Gastrocnemius medialis (tissue), 4 donors: ENCODE measurements at regions not wholly inside any gene's neighbourhood (a gene's known extent, or its start where the extent isn't known, plus 50 kb on each side); places are given as distances from the start of the nearest gene placed in this dataset.

ENCODE experiments used
- ATAC-seq, 2 donors: fragments of 150-250 bp; one replicate each; pipeline ENCODE4 v1.9.1; 2016
- DNase-seq, 2 donors: peaks; one replicate each; pipeline ENCODE4 v3.0.0-alpha.2; 2019
- H3K27ac ChIP-seq, 4 donors: fragments of 200-600 bp; sonication (generic); 1 replicate in 1 of 4; 2 replicates in 3 of 4; pipeline ENCODE4 v1.5.1; 2016 to 2018; ENCODE audit warnings: mild to moderate bottlenecking in 2 of 4, moderate library complexity in 1 of 4
- H3K27me3 ChIP-seq, 3 donors: fragments of 200-600 bp; sonication (generic) in 2 of 3; 1 replicate in 1 of 3; 2 replicates in 2 of 3; pipeline versions ENCODE4 v1.5.1 to v1.6.0; 2016 to 2019; ENCODE audit warnings: mild to moderate bottlenecking in 1 of 3, moderate library complexity in 1 of 3
- H3K36me3 ChIP-seq, 2 donors: fragments of 200-600 bp; sonication (generic) in 1 of 2; one replicate each; pipeline ENCODE4 v1.5.1; 2017 to 2018
- H3K4me1 ChIP-seq, 2 donors: fragments of 200-600 bp; sonication (generic) in 1 of 2; one replicate each; pipeline ENCODE4 v1.5.1; 2016 to 2017; ENCODE audit warnings: mild to moderate bottlenecking in 2 of 2
- H3K4me3 ChIP-seq, 4 donors: fragments of 200-600 bp; sonication (generic) in 3 of 4; 1 replicate in 1 of 4; 2 replicates in 3 of 4; pipeline ENCODE4 v1.5.1; 2016 to 2019; ENCODE audit warnings: mild to moderate bottlenecking in 2 of 4
- H3K9me3 ChIP-seq, 3 donors: fragments of 200-600 bp; sonication (generic) in 2 of 3; 1 replicate in 1 of 3; 2 replicates in 2 of 3; pipeline ENCODE4 v1.5.1; 2016 to 2019
- POLR2A ChIP-seq, 2 donors: fragments of 450-650 bp; IDR thresholded peaks; one replicate each; pipeline ENCODE4 v1.6.1; 2017; ENCODE audit warnings: antibody characterized with exemption in 2 of 2, mild to moderate bottlenecking in 2 of 2, moderate library complexity in 2 of 2
- in situ Hi-C, 4 donors: fragments of 200-750 bp; cut with MboI; loops; one replicate each; pipeline versions ENCODE4 v1.15.0 to v1.8.0; 2017; ENCODE audit warnings: low sequenced_read_pairs in 4 of 4
- intact Hi-C: fragments of 100-400 bp; cut with DNase I; formaldehyde crosslinking; loops from one replicate; pipeline ENCODE4 v1.15.1; 2023; ENCODE audit warnings: low total_unique reads
- TF ChIP-seq, protein P1 (sequence below), 5 experiments: fragments of 450-650 bp in 3 of 5; fragments of 200-600 bp in 2 of 5; sonication (generic) in 2 of 5; IDR thresholded peaks in 4 of 5; conservative IDR thresholded peaks in 1 of 5; 1 replicate in 4 of 5; 2 replicates in 1 of 5; pipeline ENCODE4 v1.5.1; 2016 to 2019; ENCODE audit warnings: antibody characterized with exemption in 5 of 5, mild to moderate bottlenecking in 3 of 5, moderate library complexity in 3 of 5

- no peak for TF ChIP-seq POLR2A (IDR thresholded peaks at IDR 0.05)
- TF ChIP-seq, protein P1, sequence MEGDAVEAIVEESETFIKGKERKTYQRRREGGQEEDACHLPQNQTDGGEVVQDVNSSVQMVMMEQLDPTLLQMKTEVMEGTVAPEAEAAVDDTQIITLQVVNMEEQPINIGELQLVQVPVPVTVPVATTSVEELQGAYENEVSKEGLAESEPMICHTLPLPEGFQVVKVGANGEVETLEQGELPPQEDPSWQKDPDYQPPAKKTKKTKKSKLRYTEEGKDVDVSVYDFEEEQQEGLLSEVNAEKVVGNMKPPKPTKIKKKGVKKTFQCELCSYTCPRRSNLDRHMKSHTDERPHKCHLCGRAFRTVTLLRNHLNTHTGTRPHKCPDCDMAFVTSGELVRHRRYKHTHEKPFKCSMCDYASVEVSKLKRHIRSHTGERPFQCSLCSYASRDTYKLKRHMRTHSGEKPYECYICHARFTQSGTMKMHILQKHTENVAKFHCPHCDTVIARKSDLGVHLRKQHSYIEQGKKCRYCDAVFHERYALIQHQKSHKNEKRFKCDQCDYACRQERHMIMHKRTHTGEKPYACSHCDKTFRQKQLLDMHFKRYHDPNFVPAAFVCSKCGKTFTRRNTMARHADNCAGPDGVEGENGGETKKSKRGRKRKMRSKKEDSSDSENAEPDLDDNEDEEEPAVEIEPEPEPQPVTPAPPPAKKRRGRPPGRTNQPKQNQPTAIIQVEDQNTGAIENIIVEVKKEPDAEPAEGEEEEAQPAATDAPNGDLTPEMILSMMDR (IDR thresholded peaks at IDR 0.05 in 4 of 5, conservative IDR thresholded peaks at IDR 0.05 in 1 of 5): no peak
- Histone ChIP-seq H3K4me1 (peaks cover 0 to 8% of the 10 kb centered on the region in 2 donors), H3K4me3 (no peak overlapping the region), H3K27me3 (no peaks in the 10 kb centered on the region), H3K27ac (no peak overlapping the region), H3K9me3 (no peaks in the 10 kb centered on the region), H3K36me3 (no peaks in the 10 kb centered on the region)
- intact Hi-C loops: loop anchor here (2.0 to 10.0 kb wide), 3 partner anchors 328 to 858 kb away; partner anchors contain the start of gene ZIC2
- ATAC-seq (no peak), DNase-seq (no peak)
- in situ Hi-C loops: loop anchor here (5.0 to 25.0 kb wide), 5 partner anchors 578 to 858 kb away; no protein-coding TSS in a partner anchor
Observed at GRCh38 chr13:99656844-99657381, 155.6 kb downstream of the TM9SF2 start.

GRCh38 chr13:99656092-99656745 lies 154.9 kb downstream of the TM9SF2 start:
- DNase-seq (peak; percentile 51 to 59), ATAC-seq (peak; percentile 79 to 83)
- Histone ChIP-seq H3K9me3 (no peaks in the 10 kb centered on the region), H3K4me1 (peaks cover 0 to 8% of the 10 kb centered on the region in 2 donors), H3K36me3 (no peaks in the 10 kb centered on the region), H3K27ac (no peak overlapping the region), H3K27me3 (no peaks in the 10 kb centered on the region), H3K4me3 (no peak overlapping the region)
- TF ChIP-seq, protein P1 (IDR thresholded peaks at IDR 0.05 in 4 of 5, conservative IDR thresholded peaks at IDR 0.05 in 1 of 5): peak; percentile 73 to 93 (median 84)
- no peak for TF ChIP-seq POLR2A (IDR thresholded peaks at IDR 0.05)
- intact Hi-C loops: loop anchor here (2.0 to 10.0 kb wide), 3 partner anchors 329 to 859 kb away; partner anchors contain the start of gene ZIC2
- in situ Hi-C loops: loop anchor here (5.0 to 25.0 kb wide), 5 partner anchors 579 to 859 kb away; no protein-coding TSS in a partner anchor

- peaks cover 0 to 8% of the 10 kb centered on the region in 2 donors for H3K4me1 ChIP-seq
- H3K27me3 ChIP-seq: no peaks in the 10 kb centered on the region
- ATAC-seq (peak; percentile 38 to 53), DNase-seq (peak in 1 of 2 donors; percentile 24)
- TF ChIP-seq POLR2A (IDR thresholded peaks at IDR 0.05): no peak
- TF ChIP-seq, protein P1 (IDR thresholded peaks at IDR 0.05 in 4 of 5, conservative IDR thresholded peaks at IDR 0.05 in 1 of 5): no peak
- in situ Hi-C loops (loop anchor here (5.0 to 25.0 kb wide), 5 partner anchors 579 to 859 kb away; no protein-coding TSS in a partner anchor), intact Hi-C loops (loop anchor here (2.0 to 10.0 kb wide), 3 partner anchors 329 to 859 kb away; partner anchors contain the start of gene ZIC2)
- peak overlapping the region in 1 of 4 donors; percentile 9 for H3K27ac ChIP-seq
- no peak overlapping the region for H3K4me3 ChIP-seq
- no peaks in the 10 kb centered on the region for H3K36me3 ChIP-seq
- no peaks in the 10 kb centered on the region for H3K9me3 ChIP-seq
Observed at GRCh38 chr13:99655351-99656091, 154.2 kb downstream of the TM9SF2 start.

DNA sequence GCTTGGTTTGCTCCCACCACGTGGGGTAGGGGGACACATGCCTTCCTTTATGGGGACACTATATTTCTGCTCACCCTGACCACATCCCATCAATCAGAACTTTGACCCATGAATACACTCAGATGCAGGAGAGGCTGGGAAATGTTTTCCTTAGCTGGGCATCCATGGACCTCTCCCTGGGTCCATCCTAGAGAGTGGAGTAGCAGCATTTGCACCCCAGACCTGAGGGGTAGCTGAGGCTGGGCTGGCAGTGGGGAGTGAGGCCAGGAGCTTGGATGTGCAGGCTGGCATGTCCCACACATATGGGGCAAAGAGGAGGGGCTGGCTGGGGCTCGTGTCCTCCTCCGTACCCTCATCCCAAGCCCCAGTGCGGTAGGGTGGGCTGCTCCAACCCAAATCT lies 152.8 kb downstream of the TM9SF2 start:
- DNase-seq (no peak), ATAC-seq (no peak)
- Histone ChIP-seq H3K4me3 (no peak overlapping the region), H3K27ac (no peak overlapping the region), H3K27me3 (no peaks in the 10 kb centered on the region), H3K9me3 (no peaks in the 10 kb centered on the region), H3K4me1 (peaks cover 0 to 8% of the 10 kb centered on the region in 2 donors), H3K36me3 (no peaks in the 10 kb centered on the region)
- intact Hi-C loops: loop anchor here (10.0 kb wide), 2 partner anchors 331 to 581 kb away; partner anchors contain the start of gene ZIC2
- in situ Hi-C loops: loop anchor here (10.0 to 25.0 kb wide), 4 partner anchors 581 to 861 kb away; no protein-coding TSS in a partner anchor
- TF ChIP-seq POLR2A (IDR thresholded peaks at IDR 0.05): no peak
- TF ChIP-seq, protein P1 (IDR thresholded peaks at IDR 0.05 in 4 of 5, conservative IDR thresholded peaks at IDR 0.05 in 1 of 5): no peak
